SK-N-SH treated with all-trans-retinoic acid at 6 μM for 48 hours (cell line): ENCODE measurements at regions not wholly inside any gene's neighbourhood (a gene's known extent, or its start where the extent isn't known, plus 50 kb on each side); places are given as distances from the start of the nearest gene placed in this dataset.

Source experiments
- ARNTL ChIP-seq: fragments of 450-650 bp; formaldehyde crosslinking; IDR thresholded peaks from 2 replicates; pipeline ENCODE4 v1.5.0; 2020; ENCODE audit warnings: low read depth, mild to moderate bottlenecking, moderate library complexity, borderline replicate concordance
- RARB ChIP-seq: fragments of 250-450 bp; sonication (Bioruptor Pico); IDR thresholded peaks from 2 replicates; pipeline ENCODE4 v1.8.0; 2021; ENCODE audit warnings: mild to moderate bottlenecking, moderate library complexity
- SNAI2 ChIP-seq: fragments of 250-450 bp; sonication (Bioruptor Pico); IDR thresholded peaks from 2 replicates; pipeline ENCODE4 v1.5.0; 2020; ENCODE audit warnings: mild to moderate bottlenecking, moderate library complexity
- TCF4 ChIP-seq: fragments of 250-450 bp; sonication (Bioruptor Pico); IDR thresholded peaks from 2 replicates; pipeline ENCODE4 v1.8.0; 2021; ENCODE audit warnings: mild to moderate bottlenecking, moderate library complexity, borderline replicate concordance
- TSHZ2 ChIP-seq: fragments of 250-450 bp; sonication (Bioruptor Pico); IDR thresholded peaks from 2 replicates; pipeline ENCODE4 v1.5.0; 2020; ENCODE audit warnings: mild to moderate bottlenecking, moderate library complexity
- ZFP3 ChIP-seq: fragments of 250-450 bp; sonication (Bioruptor Pico); IDR thresholded peaks from 2 replicates; pipeline ENCODE4 v1.5.0; 2020; ENCODE audit warnings: mild to moderate bottlenecking, moderate library complexity
- ZNF565 ChIP-seq: fragments of 450-650 bp; formaldehyde crosslinking; conservative IDR thresholded peaks from 2 replicates; pipeline ENCODE4 v1.5.0; 2020; ENCODE audit warnings: low read depth, mild to moderate bottlenecking, moderate library complexity
- ZNF70 ChIP-seq: fragments of 450-650 bp; formaldehyde crosslinking; IDR thresholded peaks from 2 replicates; pipeline ENCODE4 v1.5.0; 2020; ENCODE audit warnings: mild to moderate bottlenecking, moderate library complexity
- ZNF8 ChIP-seq: fragments of 450-650 bp; formaldehyde crosslinking; IDR thresholded peaks from 2 replicates; pipeline ENCODE4 v1.5.0; 2020; ENCODE audit warnings: mild to moderate bottlenecking, moderate library complexity

GRCh38 chr7:136489808-136490207 is 378.6 kb upstream of the CHRM2 start:
- TF ChIP-seq ZNF8 (CRISPR knock-in tag), result no peak
- no peak for TF ChIP-seq TSHZ2 (CRISPR knock-in tag)
- TF ChIP-seq ZNF70, result no peak
- no peak for TF ChIP-seq ARNTL (CRISPR knock-in tag)
- no peak for TF ChIP-seq TCF4 (CRISPR knock-in tag)
- TF ChIP-seq RARB, result no peak
- no peak for TF ChIP-seq ZNF565 (CRISPR knock-in tag)
- no peak for TF ChIP-seq SNAI2 (CRISPR knock-in tag)
- no peak for TF ChIP-seq ZFP3 (CRISPR knock-in tag)
